PC-9 (cell line): ENCODE measurements at regions not wholly inside any gene's neighbourhood (a gene's known extent, or its start where the extent isn't known, plus 50 kb on each side); places are given as distances from the start of the nearest gene placed in this dataset.

Source experiments
- EZH2 ChIP-seq: fragments of 200-600 bp; sonication (generic); IDR thresholded peaks from 2 replicates; pipeline ENCODE4 v1.8.0; 2017; ENCODE audit warnings: antibody characterized with exemption, low read depth
- TF ChIP-seq, protein P1 (sequence below): fragments of 200-600 bp; sonication (generic); conservative IDR thresholded peaks from 2 replicates; pipeline ENCODE4 v1.6.1; 2017; ENCODE audit warnings: mixed run types, antibody characterized with exemption, mild to moderate bottlenecking, moderate library complexity

DNA sequence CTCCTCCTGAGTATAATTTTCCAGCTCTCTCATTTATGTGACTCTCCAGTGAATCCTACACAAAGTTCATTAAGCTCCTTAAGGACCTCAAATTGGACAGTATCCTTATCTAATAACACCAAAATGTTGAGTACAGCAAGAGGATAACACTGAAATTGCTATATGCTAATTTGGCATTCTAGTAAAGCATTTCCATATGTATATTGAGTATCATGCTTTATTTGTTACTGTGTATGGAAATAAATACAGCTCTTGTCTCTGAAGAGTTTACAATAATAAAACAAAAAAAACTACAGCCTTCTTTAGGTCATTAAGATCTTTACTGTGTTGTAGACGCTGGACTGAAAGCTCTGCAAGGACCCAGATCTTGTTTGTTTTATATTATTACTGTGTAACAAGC is 1341.3 kb downstream of the ROBO1 start:
- TF ChIP-seq, protein P1, sequence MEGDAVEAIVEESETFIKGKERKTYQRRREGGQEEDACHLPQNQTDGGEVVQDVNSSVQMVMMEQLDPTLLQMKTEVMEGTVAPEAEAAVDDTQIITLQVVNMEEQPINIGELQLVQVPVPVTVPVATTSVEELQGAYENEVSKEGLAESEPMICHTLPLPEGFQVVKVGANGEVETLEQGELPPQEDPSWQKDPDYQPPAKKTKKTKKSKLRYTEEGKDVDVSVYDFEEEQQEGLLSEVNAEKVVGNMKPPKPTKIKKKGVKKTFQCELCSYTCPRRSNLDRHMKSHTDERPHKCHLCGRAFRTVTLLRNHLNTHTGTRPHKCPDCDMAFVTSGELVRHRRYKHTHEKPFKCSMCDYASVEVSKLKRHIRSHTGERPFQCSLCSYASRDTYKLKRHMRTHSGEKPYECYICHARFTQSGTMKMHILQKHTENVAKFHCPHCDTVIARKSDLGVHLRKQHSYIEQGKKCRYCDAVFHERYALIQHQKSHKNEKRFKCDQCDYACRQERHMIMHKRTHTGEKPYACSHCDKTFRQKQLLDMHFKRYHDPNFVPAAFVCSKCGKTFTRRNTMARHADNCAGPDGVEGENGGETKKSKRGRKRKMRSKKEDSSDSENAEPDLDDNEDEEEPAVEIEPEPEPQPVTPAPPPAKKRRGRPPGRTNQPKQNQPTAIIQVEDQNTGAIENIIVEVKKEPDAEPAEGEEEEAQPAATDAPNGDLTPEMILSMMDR: no peak
- TF ChIP-seq EZH2: no peak
